ENCODE measurements at regions not wholly inside any gene's neighbourhood (a gene's known extent, or its start where the extent isn't known, plus 50 kb on each side); places are given as distances from the start of the nearest gene placed in this dataset.
A peak's percentile ranks its signal among the peaks of the same experiment; 100 is the strongest.

DNA sequence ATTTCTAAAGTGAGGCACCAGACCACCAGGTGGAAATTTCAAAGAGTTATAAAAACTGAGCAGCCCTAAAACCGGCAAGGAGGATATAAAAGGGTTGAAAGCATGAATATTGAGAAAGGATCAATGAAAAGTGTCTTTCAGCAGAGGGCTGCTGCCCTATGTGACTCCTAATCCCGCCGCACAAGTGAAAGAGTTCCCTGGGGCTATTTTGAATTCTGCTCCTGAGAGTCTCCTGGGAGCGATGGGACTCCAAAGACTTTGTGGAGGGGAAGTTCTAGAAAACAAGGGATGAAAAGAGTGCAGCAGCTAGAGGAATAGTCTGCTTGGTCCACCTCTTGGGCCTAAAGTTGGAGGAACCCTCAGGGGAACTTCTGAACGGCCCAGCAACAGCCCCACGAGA lies 205.2 kb downstream of the SP3 start:
- TF ChIP-seq, protein P1, sequence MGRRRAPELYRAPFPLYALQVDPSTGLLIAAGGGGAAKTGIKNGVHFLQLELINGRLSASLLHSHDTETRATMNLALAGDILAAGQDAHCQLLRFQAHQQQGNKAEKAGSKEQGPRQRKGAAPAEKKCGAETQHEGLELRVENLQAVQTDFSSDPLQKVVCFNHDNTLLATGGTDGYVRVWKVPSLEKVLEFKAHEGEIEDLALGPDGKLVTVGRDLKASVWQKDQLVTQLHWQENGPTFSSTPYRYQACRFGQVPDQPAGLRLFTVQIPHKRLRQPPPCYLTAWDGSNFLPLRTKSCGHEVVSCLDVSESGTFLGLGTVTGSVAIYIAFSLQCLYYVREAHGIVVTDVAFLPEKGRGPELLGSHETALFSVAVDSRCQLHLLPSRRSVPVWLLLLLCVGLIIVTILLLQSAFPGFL (CRISPR knock-in tag; IDR thresholded peaks at IDR 0.05; ENCODE audit: borderline replicate concordance) = no peak
- TF ChIP-seq ZMAT4 (CRISPR knock-in tag; IDR thresholded peaks at IDR 0.05) (no peak), ZBTB43 (CRISPR knock-in tag; IDR thresholded peaks at IDR 0.05) (no peak), ZNF512 (CRISPR knock-in tag; IDR thresholded peaks at IDR 0.05; ENCODE audit: borderline replicate concordance) (no peak), NFYB (CRISPR knock-in tag; conservative IDR thresholded peaks at IDR 0.05; ENCODE audit: low read depth) (no peak), SMAD4 (CRISPR knock-in tag; IDR thresholded peaks at IDR 0.05) (no peak), KAT7 (CRISPR knock-in tag; IDR thresholded peaks at IDR 0.05; ENCODE audit: borderline replicate concordance) (no peak), CREB1 (CRISPR knock-in tag; IDR thresholded peaks at IDR 0.05) (no peak), MXD4 (CRISPR knock-in tag; IDR thresholded peaks at IDR 0.05; ENCODE audit: borderline replicate concordance) (no peak), EMX1 (CRISPR knock-in tag; IDR thresholded peaks at IDR 0.05) (no peak), GTF2I (CRISPR knock-in tag; conservative IDR thresholded peaks at IDR 0.05) (no peak), ATF3 (CRISPR knock-in tag; conservative IDR thresholded peaks at IDR 0.05) (no peak), JAZF1 (CRISPR knock-in tag; IDR thresholded peaks at IDR 0.05) (no peak)
- TF ChIP-seq, protein P2, sequence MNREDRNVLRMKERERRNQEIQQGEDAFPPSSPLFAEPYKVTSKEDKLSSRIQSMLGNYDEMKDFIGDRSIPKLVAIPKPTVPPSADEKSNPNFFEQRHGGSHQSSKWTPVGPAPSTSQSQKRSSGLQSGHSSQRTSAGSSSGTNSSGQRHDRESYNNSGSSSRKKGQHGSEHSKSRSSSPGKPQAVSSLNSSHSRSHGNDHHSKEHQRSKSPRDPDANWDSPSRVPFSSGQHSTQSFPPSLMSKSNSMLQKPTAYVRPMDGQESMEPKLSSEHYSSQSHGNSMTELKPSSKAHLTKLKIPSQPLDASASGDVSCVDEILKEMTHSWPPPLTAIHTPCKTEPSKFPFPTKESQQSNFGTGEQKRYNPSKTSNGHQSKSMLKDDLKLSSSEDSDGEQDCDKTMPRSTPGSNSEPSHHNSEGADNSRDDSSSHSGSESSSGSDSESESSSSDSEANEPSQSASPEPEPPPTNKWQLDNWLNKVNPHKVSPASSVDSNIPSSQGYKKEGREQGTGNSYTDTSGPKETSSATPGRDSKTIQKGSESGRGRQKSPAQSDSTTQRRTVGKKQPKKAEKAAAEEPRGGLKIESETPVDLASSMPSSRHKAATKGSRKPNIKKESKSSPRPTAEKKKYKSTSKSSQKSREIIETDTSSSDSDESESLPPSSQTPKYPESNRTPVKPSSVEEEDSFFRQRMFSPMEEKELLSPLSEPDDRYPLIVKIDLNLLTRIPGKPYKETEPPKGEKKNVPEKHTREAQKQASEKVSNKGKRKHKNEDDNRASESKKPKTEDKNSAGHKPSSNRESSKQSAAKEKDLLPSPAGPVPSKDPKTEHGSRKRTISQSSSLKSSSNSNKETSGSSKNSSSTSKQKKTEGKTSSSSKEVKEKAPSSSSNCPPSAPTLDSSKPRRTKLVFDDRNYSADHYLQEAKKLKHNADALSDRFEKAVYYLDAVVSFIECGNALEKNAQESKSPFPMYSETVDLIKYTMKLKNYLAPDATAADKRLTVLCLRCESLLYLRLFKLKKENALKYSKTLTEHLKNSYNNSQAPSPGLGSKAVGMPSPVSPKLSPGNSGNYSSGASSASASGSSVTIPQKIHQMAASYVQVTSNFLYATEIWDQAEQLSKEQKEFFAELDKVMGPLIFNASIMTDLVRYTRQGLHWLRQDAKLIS (CRISPR knock-in tag; IDR thresholded peaks at IDR 0.05; ENCODE audit: borderline replicate concordance) = no peak
- TF ChIP-seq, protein P3, sequence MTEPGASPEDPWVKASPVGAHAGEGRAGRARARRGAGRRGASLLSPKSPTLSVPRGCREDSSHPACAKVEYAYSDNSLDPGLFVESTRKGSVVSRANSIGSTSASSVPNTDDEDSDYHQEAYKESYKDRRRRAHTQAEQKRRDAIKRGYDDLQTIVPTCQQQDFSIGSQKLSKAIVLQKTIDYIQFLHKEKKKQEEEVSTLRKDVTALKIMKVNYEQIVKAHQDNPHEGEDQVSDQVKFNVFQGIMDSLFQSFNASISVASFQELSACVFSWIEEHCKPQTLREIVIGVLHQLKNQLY (CRISPR knock-in tag; IDR thresholded peaks at IDR 0.05) = no peak
- TF ChIP-seq, protein P4, sequence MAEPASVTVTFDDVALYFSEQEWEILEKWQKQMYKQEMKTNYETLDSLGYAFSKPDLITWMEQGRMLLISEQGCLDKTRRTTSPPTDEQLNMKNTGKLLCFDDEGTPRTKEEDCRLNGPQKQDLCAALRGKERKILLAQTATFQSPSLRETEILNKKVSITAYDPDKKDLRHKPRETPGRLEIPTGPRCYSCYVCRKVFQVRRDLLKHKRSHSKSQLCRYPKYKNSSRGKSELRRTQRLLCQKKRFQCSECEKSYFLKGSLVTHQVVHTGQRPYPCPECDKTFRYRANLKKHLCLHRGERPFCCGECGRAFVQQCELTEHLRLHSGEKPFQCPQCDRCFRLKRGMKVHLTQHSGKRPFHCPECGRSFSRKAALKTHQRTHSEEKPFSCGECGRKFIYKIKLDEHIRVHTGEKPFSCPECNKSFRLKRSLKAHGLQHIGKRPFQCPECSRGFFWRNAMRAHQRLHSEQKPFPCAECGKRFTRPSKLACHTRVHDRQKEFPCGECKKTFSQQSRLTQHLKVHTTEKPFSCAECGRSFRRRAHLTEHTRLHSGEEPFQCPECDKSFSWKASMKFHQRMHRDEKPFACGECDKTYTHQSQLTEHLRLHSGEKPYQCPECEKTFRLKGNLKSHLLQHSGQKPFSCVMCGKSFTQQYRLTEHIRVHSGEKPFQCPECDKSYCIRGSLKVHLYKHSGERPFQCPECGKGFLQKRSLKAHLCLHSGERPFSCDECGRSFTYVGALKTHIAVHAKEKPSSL (CRISPR knock-in tag; conservative IDR thresholded peaks at IDR 0.05) = no peak
- TF ChIP-seq, protein P5, sequence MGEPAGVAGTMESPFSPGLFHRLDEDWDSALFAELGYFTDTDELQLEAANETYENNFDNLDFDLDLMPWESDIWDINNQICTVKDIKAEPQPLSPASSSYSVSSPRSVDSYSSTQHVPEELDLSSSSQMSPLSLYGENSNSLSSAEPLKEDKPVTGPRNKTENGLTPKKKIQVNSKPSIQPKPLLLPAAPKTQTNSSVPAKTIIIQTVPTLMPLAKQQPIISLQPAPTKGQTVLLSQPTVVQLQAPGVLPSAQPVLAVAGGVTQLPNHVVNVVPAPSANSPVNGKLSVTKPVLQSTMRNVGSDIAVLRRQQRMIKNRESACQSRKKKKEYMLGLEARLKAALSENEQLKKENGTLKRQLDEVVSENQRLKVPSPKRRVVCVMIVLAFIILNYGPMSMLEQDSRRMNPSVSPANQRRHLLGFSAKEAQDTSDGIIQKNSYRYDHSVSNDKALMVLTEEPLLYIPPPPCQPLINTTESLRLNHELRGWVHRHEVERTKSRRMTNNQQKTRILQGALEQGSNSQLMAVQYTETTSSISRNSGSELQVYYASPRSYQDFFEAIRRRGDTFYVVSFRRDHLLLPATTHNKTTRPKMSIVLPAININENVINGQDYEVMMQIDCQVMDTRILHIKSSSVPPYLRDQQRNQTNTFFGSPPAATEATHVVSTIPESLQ (CRISPR knock-in tag; IDR thresholded peaks at IDR 0.05) = no peak
- DNase-seq (ENCODE audit: low spot score) = no peak
- ChIA-PET CTCF (no interaction called here), POLR2A (no interaction called here)
- H3K27ac Mint-ChIP-seq = peak overlapping the region; percentile 46; the same call in 1 of the 2 replicates
- peak overlapping the region; percentile 24 for H3K4me3 Mint-ChIP-seq
- no peaks in the 10 kb centered on the region for H3K27me3 Mint-ChIP-seq (ENCODE audit: low read depth)
- peaks cover 52% of the 10 kb centered on the region for H3K4me1 Mint-ChIP-seq
- no peaks in the 10 kb centered on the region for H3K36me3 Mint-ChIP-seq
- H3K9me3 Mint-ChIP-seq = no peaks in the 10 kb centered on the region
- ATAC-seq = peak; percentile 30; the same call in 1 of the 2 replicates

Measured in WTC11 (cell line).